Heart left ventricle (tissue), 13 donors: ENCODE measurements at regions not wholly inside any gene's neighbourhood (a gene's known extent, or its start where the extent isn't known, plus 50 kb on each side); places are given as distances from the start of the nearest gene placed in this dataset.

Experiments used
- POLR2A ChIP-seq, 2 donors: fragments of 450-650 bp; IDR thresholded peaks; one replicate each; pipeline ENCODE4 v1.6.1; 2017; ENCODE audit warnings: antibody characterized with exemption in 2 of 2, mild to moderate bottlenecking in 2 of 2, moderate library complexity in 2 of 2
- TF ChIP-seq, protein P1 (sequence below), 12 donors: fragments of 200-600 bp; sonication (generic) in 4 of 12; IDR thresholded peaks; one replicate each; pipeline versions ENCODE4 v1.5.0 to v1.8.0; 2018 to 2022; ENCODE audit warnings: antibody characterized with exemption in 12 of 12, mild to moderate bottlenecking in 5 of 12
- donor health status: ischemic (EF 13 %, LVEDD 7.1; RV severe dilation, severe dysfunction).
- donor health status: DM: no; HTN: yes; CAD: no.
- donor health status: DM: no; HTN: no; CAD: no.
- donor health status: ischemic (EF 25% LVEDD 6.9; RV normal size, moderate dysfunction).
- donor health status: ischemic (EF 25% LVEDD 5.7; RV mildly dilated, moderate dysfunction).
- donor health status: ischemic (EF 35%, LVEDD 5.7; RV mildly dilated, moderate dysfunction).
- donor health status: nonischemic (EF 11% LVEDD 7.7; RV severe dilation, severe dysfunction).
- donor health status: DM: yes; HTN: yes; CAD: no.
- donor health status: PGD.
- donor health status: ischemic (EF 29% LVEDD 5.4; RV normal size, mild dysfunction).
- donor health status: nonischemic (EF 23%, LVEDD 6.1; RV moderate dilation, normal function).

GRCh38 chr18:25568986-25569385 is 217.0 kb upstream of the ZNF521 start:
- TF ChIP-seq, protein P1, sequence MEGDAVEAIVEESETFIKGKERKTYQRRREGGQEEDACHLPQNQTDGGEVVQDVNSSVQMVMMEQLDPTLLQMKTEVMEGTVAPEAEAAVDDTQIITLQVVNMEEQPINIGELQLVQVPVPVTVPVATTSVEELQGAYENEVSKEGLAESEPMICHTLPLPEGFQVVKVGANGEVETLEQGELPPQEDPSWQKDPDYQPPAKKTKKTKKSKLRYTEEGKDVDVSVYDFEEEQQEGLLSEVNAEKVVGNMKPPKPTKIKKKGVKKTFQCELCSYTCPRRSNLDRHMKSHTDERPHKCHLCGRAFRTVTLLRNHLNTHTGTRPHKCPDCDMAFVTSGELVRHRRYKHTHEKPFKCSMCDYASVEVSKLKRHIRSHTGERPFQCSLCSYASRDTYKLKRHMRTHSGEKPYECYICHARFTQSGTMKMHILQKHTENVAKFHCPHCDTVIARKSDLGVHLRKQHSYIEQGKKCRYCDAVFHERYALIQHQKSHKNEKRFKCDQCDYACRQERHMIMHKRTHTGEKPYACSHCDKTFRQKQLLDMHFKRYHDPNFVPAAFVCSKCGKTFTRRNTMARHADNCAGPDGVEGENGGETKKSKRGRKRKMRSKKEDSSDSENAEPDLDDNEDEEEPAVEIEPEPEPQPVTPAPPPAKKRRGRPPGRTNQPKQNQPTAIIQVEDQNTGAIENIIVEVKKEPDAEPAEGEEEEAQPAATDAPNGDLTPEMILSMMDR (IDR thresholded peaks at IDR 0.05): no peak
- no peak for TF ChIP-seq POLR2A (IDR thresholded peaks at IDR 0.05)
